ENCODE measurements at regions not wholly inside any gene's neighbourhood (a gene's known extent, or its start where the extent isn't known, plus 50 kb on each side); places are given as distances from the start of the nearest gene placed in this dataset.

DNA sequence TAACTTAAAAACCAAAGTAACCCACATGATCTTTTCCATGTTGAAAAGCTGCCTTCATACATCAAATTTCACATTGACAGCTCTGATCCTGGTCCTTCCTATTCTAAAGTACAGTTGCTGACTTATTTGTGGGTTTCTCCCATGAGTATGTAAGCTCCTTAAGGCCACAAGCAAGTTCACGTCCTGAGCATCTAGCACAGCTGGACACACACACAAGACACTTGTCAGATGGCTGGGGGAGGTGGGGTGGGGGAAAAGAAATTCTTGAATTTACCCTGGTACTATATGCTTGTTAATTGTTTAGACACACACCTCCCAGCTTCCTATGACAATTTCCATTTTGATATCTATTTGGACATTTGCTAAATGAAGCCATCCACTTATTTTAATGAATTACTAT, 162.8 kb downstream of the ZIC5 start:
- no peak for FAIRE-seq
- no peak for DNase-seq (ENCODE audit: low spot score)
- no peaks in the 10 kb centered on the region for H3K27me3 ChIP-seq (ENCODE audit: control insufficient read depth in 1 of 2, insufficient read depth in 2 of 2, low read length in 2 of 2)
- ChIA-PET CTCF (ENCODE audit: low intra/inter-chr PET ratio, low total read pairs) (no interaction called here), POLR2A (no interaction called here)
- TF ChIP-seq U2AF2 (IDR thresholded peaks at IDR 0.05; ENCODE audit: low read depth, low read length) (no peak), ZNF674 (CRISPR knock-in tag; IDR thresholded peaks at IDR 0.05; ENCODE audit: low read depth) (no peak), PAF1 (CRISPR knock-in tag; IDR thresholded peaks at IDR 0.05) (no peak), ZNF768 (CRISPR knock-in tag; IDR thresholded peaks at IDR 0.05) (no peak), ARNTL (CRISPR knock-in tag; IDR thresholded peaks at IDR 0.05) (no peak), HNF4G (IDR thresholded peaks at IDR 0.05; ENCODE audit: borderline replicate concordance, low read depth, low read length) (no peak), HNF4G (CRISPR knock-in tag; IDR thresholded peaks at IDR 0.05; ENCODE audit: borderline replicate concordance, low read depth) (no peak), ZNF552 (CRISPR knock-in tag; IDR thresholded peaks at IDR 0.05; ENCODE audit: borderline replicate concordance) (no peak), PRPF4 (IDR thresholded peaks at IDR 0.05; ENCODE audit: low read depth, low read length, poor library complexity, severe bottlenecking) (no peak), GTF2F1 (IDR thresholded peaks at IDR 0.05; ENCODE audit: low read length) (no peak), KMT2A (CRISPR knock-in tag; IDR thresholded peaks at IDR 0.05) (no peak), ZFAT (CRISPR knock-in tag; conservative IDR thresholded peaks at IDR 0.05) (no peak), ZNF614 (CRISPR knock-in tag; IDR thresholded peaks at IDR 0.05; ENCODE audit: borderline replicate concordance) (no peak)
- TF ChIP-seq, protein P1, sequence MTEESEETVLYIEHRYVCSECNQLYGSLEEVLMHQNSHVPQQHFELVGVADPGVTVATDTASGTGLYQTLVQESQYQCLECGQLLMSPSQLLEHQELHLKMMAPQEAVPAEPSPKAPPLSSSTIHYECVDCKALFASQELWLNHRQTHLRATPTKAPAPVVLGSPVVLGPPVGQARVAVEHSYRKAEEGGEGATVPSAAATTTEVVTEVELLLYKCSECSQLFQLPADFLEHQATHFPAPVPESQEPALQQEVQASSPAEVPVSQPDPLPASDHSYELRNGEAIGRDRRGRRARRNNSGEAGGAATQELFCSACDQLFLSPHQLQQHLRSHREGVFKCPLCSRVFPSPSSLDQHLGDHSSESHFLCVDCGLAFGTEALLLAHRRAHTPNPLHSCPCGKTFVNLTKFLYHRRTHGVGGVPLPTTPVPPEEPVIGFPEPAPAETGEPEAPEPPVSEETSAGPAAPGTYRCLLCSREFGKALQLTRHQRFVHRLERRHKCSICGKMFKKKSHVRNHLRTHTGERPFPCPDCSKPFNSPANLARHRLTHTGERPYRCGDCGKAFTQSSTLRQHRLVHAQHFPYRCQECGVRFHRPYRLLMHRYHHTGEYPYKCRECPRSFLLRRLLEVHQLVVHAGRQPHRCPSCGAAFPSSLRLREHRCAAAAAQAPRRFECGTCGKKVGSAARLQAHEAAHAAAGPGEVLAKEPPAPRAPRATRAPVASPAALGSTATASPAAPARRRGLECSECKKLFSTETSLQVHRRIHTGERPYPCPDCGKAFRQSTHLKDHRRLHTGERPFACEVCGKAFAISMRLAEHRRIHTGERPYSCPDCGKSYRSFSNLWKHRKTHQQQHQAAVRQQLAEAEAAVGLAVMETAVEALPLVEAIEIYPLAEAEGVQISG (CRISPR knock-in tag; IDR thresholded peaks at IDR 0.05): no peak
- BruUV-seq (replicated peaks): no TSS peak
- H2AFZ ChIP-seq (ENCODE audit: low read length): no peak overlapping the region
- H3K9me3 ChIP-seq (ENCODE audit: low read length): no peaks in the 10 kb centered on the region
- WGBS (ENCODE audit: low lambda C conversion rate): 29% methylated on average over 1 of the region's 1 CpG
- no peak overlapping the region for H3K9ac ChIP-seq (ENCODE audit: insufficient read depth, low read depth, low read length)
- H3K36me3 ChIP-seq (replicated peaks in 1 of 2; ENCODE audit: control insufficient read depth in 1 of 2, insufficient read depth in 2 of 2, low read length in 2 of 2): no peaks in the 10 kb centered on the region
- H3K79me2 ChIP-seq (ENCODE audit: insufficient read depth, low read length): no peaks in the 10 kb centered on the region
- H3K4me2 ChIP-seq (ENCODE audit: low read depth, low read length): no peak overlapping the region
- intact Hi-C loops (cut with micrococcal nuclease; ENCODE audit: unreplicated experiment): no loop called here
- in situ Hi-C loops (cut with HindIII; ENCODE audit: extremely low pct_ligation_motif_present, low pct_unique_long_range_greater_than_20kb): no loop called here
- peaks cover 15% of the 10 kb centered on the region; the same call in 1 of the 2 replicates for H3K4me1 ChIP-seq (ENCODE audit: insufficient read depth, low read length)
- no peak overlapping the region for H3K4me3 ChIP-seq (replicated peaks in 1 of 3; ENCODE audit: insufficient read depth in 1 of 3, low read depth in 2 of 3, low read length in 3 of 3)
- no peak overlapping the region for H3K27ac ChIP-seq (ENCODE audit: extremely low read length, insufficient read depth, low read length)
- no peak for ATAC-seq
- H4K20me1 ChIP-seq (ENCODE audit: insufficient read depth, low read length): no peaks in the 10 kb centered on the region
